SHP77 treated with DMSO at 0.1 percent for 48 hours (cell line): ENCODE measurements at regions not wholly inside any gene's neighbourhood (a gene's known extent, or its start where the extent isn't known, plus 50 kb on each side); places are given as distances from the start of the nearest gene placed in this dataset.

Experiments used
- DNase-seq: peaks from one replicate; lab custom pipeline; 2025; lab: John Stamatoyannopoulos, UW

DNA sequence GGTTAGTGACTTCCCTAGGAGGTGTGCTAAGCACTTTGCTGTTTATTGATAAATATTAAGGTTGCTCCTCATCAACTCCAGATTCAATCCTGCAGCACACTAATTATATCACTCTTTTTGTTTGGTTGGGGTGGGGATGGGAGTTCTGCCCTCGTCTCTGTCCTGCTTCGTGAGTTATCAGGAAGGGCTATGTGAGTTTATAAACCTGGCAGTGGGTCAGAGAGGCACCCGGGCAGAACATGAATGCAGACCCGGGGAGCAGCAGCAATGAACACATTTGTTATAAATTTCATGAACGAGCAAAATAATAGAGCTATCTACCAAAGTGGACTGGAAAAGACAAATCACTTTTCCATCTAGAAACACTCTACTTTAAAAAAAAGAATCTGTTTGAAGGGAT lies 125.5 kb upstream of the WWC1 start:
- no peak for DNase-seq

DNA sequence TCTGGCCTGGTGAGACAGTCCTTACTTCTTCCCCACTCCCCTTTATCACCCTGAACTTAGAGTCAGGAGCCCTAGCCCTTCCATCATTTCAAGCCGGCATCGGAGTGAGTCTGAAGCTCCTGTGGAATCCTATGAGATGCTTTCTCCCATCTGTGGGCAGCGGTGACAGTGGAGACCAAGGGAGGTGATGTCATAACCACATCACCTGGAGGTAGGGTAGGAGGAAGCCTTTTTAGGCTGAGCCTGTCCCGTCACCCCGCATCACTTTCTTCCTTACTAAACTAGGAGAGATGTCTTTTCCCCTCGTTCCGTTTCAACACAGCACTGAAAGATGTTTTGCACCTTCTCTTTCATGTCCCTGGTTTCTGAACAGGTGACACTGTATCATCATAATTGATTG lies 124.1 kb upstream of the WWC1 start:
- DNase-seq: no peak

GRCh38 chr5:168168978-168169698 lies 122.3 kb upstream of the WWC1 start:
- no peak for DNase-seq

DNA sequence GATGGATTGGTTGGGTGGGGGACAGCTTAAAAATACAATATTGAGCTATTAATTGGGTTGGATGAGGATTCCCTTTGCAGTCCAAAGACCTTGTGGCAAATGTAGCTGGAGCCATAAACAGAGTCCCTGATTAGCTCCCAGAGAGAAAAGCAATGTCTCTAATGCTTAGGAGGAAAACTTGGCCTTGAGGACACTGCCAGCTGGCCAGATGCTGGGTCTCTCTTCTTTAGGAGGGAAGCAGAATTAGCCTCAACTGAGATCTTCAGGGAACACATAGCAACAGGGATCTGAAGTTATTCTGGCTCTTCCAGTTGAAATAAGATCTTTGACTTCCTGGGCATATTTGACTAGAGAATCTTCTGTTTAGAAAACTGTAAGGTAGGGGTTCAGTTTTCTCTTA lies 121.7 kb upstream of the WWC1 start:
- DNase-seq: no peak

GRCh38 chr5:168171901-168172759 lies 119.3 kb upstream of the WWC1 start:
- DNase-seq: no peak

DNA sequence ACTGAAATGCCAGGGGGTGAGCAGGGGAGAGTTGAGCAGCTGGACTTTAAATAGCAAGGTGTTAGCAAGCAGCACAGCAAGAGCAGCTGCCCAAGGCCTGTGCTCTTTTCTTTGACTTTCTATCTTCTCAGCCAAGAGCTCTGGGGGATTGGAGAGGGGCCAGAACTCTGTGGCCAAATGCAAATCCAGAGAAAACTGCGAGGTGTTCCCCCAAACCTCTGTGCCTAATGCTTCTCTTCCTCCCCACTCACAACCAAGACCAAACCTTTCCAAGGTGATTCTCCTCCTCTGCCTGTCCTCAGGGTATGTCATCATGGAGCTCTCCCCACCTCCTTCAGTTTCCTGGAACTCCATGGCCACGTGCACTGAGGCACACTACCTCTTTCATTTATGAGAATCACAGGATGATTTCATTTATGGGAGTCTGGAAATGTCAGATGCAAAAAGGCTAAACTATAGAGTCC lies 118.7 kb upstream of the WWC1 start:
- DNase-seq: no peak

GRCh38 chr5:168174376-168174775 lies 117.1 kb upstream of the WWC1 start:
- DNase-seq: no peak

DNA sequence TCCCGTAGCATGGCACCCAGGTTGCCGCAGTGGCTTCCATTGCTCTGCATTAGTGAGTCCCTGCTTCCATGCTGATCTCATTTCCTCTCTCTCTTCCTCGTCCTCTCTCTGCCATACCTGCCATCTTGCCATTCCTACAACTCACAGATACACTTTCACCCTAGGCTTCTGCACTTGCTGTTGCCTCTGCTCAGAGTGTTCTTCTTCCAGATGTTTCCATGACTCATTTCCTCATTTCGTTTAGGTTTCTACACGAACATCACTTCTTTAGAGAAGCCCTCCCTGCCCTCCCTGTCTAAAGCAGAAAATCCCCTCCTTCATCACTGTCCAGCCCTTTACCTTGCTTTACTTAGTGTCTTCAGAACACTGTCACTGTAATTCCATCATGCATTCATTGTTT lies 115.2 kb upstream of the WWC1 start:
- DNase-seq: no peak

DNA sequence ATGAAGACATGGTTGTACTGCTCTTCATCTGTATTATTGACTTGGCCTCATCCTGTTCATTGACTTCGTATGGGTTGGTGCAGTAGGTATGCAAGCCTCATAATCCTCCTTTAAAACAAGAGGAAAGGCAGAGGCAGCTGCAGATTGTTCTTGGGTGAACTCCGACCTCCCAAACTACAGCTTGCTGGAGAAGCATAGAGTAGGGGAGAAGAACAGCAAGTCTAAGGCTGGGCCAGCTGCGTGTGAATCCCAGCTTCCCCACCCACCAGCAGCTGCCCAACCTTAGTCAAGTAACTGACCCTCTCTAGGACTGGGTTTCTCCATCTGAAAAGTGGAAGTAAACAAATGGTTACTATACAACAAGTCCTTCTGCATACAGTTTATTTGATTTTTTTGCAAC lies 114.5 kb upstream of the WWC1 start:
- DNase-seq: no peak

GRCh38 chr5:168177831-168178450 lies 113.5 kb upstream of the WWC1 start:
- DNase-seq: no peak

- DNase-seq: no peak
Measured at GRCh38 chr5:168179192-168179593, 112.3 kb upstream of the WWC1 start.

GRCh38 chr5:168182269-168182668 lies 109.2 kb upstream of the WWC1 start:
- no peak for DNase-seq

GRCh38 chr5:168184103-168184502 lies 107.3 kb upstream of the WWC1 start:
- DNase-seq: no peak

- no peak for DNase-seq
Measured at GRCh38 chr5:168186289-168187074, 105.0 kb upstream of the WWC1 start.

DNA sequence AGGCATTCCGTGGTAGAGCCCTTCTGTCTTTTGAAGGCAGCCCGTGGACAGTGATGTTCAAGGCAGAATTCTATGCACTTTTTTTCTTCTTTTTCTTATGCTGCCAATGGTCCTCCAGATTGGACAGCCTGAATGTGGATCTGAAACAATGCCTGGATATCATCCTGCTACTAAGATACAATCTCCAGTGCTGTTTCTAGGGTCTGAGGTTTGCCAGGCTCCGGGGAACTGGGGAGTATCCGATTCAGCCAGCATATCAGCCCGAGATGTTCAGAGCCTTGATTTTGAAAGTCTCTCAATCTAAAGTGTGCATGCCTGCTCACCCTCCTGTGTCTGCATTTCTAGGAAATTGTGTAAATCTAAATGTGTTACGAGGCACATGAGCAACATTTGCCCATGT lies 103.8 kb upstream of the WWC1 start:
- no peak for DNase-seq

- DNase-seq: no peak
Measured at GRCh38 chr5:168188182-168188581, 103.3 kb upstream of the WWC1 start.

DNA sequence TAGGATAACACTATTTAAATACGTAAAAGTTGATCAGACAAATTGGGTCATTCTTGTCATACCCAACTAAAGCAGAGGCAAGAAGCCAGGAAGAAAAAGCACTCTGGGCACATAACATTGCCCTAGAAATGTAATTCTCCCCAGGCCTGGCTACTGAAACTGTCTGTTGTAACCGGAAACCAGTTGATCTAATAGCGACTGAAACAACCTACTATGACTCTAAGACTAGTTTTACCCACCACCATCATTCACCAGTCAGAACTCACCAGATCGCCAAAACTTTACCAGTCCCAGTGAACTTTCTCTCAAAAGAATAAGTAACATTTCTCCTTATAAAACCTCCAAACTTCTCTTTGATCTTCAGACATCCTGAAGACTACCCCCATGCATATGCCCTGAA lies 99.3 kb upstream of the WWC1 start:
- no peak for DNase-seq

GRCh38 chr5:168193493-168194250 lies 97.8 kb upstream of the WWC1 start:
- DNase-seq: no peak

GRCh38 chr5:168195110-168195509 lies 96.3 kb upstream of the WWC1 start:
- DNase-seq: no peak

- DNase-seq: no peak
Measured at GRCh38 chr5:168198359-168198758, 93.1 kb upstream of the WWC1 start.

- no peak for DNase-seq
Measured at GRCh38 chr5:168202996-168203395, 88.4 kb upstream of the WWC1 start.
